NCI-H526 (cell line): ENCODE measurements at regions not wholly inside any gene's neighbourhood (a gene's known extent, or its start where the extent isn't known, plus 50 kb on each side); places are given as distances from the start of the nearest gene placed in this dataset.
"Not testable (repeated sequence)": the region's sequence is repeated elsewhere in the genome, so short reads cannot be mapped to it uniquely, and the experiment has no call there.

Source experiments
- DNase-seq, 2 experiments: peaks; one replicate each; lab custom pipeline; 2025; lab: John Stamatoyannopoulos, UW

- DNase-seq = peak in 1 of 2 experiments; percentile 13
These were observed 90.2 kb downstream of the ZNF467 start for GRCh38 chr7:149683181-149683580.

DNA sequence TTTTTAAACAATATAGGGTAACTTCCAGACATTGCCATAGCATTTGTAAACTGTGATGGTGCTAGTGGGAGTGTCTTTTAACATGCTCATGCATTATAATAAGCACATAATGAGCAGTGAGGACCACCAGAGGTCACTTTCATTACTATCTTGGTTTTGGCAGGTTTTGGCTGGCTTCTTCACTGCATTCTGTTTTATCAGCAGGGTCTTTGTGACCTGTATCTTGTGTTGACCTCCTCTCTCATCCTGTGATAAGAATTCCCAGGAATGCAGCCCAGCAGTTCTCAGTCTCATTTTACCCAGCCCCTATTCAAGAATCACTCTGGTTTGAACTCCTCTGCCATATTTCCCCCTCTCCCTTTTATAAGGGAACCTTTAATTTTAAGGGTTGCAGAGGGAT lies 91.3 kb downstream of the ZNF467 start:
- DNase-seq = no peak

- no peak for DNase-seq
These were observed 92.1 kb downstream of the ZNF467 start for GRCh38 chr7:149681274-149681673.

GRCh38 chr7:149680331-149681025 lies 92.9 kb downstream of the ZNF467 start:
- DNase-seq = no peak

- DNase-seq = not testable (repeated sequence)
These were observed 98.5 kb downstream of the ZNF467 start for GRCh38 chr7:149674728-149675385.

DNA sequence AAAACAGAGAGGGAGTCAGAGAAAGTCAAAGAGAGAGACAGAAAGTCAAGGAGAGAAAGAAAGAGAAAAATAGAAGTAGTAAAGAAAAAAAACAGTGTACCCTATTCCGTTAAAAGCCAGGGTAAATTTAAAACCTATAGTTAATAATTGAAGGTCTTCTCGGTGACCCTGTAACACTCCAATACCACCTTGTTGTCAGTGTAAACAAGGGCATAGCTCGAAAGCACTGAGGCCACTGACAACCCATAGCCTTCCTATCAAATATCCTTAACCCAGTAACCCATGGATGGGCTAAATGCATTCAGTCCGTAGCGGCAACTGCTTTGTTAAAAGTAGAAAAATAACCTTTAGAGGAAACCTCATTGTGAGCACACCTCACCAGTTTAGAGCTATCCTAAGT lies 100.4 kb downstream of the ZNF467 start:
- no peak for DNase-seq

DNA sequence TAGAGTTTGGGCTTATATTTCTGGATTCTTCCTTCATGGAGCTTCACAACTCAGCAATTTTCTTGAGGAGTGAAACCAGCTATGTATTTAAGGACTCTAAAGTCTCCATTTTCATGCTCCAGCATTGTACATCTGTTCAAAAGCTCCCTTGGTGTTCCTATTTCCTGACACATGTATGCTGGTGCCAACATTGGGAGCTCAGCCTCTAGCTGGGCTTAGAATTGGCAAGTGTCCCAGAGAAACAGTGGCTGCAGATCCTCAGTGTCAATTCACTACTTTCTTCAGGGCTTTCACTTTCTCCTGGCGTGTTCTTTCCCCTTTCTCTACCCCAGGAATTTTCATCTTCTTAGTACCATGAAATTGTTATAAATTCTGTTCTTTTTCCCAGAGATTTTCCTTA lies 103.1 kb downstream of the ZNF467 start:
- DNase-seq = no peak

GRCh38 chr7:149669121-149669818 lies 104.1 kb downstream of the ZNF467 start:
- DNase-seq = peak in 1 of 2 experiments; percentile 34

DNA sequence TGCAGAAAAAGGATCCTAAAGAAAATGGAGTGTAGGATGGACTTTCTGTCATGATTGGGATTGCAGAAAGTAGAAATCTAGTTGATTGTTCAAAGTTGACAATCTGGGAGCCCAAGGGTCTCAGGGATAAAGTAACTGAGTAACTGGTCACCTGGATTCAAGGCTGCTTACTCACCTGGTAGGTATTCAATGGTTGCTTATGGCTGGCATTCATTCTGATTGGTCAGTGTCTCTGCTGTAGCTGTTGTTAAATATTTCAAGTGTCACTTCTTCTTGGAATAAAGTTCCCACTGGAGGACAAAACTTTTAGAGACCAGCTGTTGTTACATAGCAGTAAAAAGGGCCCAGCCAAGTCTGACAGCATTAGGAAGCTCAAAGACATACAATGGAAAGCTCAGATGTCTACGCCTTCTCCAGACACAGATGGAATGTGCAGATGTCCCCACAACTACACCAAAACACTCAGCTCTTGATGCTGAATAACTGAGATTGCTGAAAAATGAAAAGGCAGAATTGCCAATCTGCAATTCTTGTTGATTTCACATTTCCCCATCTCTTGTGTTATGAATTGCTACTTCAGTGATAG lies 106.9 kb downstream of the ZNF467 start:
- no peak for DNase-seq

DNA sequence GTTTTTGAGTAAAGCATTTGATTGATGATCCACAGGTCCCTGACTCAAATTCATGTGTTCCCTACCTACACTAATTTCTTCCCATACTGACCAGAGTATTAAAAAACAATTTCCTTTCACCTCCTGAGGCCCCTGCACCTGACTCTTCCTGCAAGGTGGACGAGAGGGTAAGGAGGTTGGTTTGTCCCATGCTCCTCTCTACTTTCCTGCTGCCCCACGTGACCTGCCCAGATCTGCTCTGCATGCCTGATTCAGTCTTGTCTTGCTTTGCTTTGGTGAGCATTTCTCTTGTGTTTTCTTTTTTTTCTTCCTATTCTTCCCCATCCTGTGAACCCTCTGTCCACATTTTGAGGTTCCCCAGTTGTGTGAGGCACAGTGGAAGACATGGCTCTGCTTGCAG lies 107.8 kb downstream of the ZNF467 start:
- not testable (repeated sequence) for DNase-seq

DNA sequence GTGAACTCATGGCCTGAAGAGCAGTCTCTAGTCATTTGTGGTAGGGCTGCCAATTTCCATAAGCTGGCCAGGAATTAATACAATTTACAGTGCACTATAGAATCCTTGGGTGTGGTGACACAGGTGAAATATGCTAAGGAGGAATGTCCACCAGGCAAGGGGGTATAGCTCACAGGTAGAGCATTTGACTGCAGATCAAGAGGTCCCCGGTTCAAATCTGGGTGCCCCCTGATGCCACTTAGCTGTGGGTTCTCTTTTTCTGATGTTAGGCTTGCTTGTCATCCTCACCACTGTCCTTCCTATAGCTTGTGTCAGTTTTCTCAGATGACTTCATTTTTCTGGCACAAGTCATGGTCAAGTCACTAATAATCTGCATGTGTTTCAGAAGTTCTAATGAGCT lies 108.7 kb downstream of the ZNF467 start:
- no peak for DNase-seq

DNA sequence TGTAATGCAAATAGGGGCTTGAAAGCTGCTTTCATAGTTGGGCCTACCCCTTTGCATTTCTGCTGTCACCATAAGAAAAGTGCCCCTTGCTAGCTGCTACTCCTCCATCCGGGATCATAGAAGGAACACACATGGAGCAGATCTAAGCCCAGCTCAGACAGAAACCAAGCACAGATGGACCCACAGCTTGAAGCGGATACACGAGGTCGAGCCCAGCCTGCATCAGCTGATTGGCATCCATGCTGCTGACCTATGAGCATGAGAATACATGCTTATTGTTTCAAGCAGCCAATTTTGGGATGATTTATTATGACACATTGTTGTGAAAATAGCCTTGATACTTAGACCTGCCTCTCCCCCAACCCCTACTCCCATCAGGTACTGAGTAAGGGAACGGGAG lies 109.2 kb downstream of the ZNF467 start:
- no peak for DNase-seq

GRCh38 chr7:149662591-149663095 lies 110.7 kb downstream of the ZNF467 start:
- DNase-seq = peak; percentile 48 to 81

DNA sequence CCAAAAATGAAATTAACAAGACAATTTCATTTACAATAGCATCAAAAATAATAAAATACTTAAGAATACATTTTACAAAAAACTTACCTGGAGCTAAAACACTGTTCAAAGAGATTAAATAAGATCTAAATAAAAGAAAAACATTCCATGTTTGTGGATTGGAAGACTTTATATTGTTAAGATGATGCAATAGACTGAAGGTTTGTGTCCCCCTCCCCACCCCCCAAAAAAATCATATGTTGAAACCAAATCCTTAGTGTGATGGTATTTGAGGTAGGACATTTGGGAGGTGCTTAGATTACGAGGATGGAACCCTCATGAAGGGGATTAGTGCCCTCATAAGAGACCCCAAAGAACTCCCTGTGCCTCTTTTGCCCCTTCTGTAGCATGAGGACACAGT lies 117.6 kb downstream of the ZNF467 start:
- DNase-seq = no peak

- DNase-seq = no peak
These were observed 118.8 kb downstream of the ZNF467 start for GRCh38 chr7:149654588-149654987.

DNA sequence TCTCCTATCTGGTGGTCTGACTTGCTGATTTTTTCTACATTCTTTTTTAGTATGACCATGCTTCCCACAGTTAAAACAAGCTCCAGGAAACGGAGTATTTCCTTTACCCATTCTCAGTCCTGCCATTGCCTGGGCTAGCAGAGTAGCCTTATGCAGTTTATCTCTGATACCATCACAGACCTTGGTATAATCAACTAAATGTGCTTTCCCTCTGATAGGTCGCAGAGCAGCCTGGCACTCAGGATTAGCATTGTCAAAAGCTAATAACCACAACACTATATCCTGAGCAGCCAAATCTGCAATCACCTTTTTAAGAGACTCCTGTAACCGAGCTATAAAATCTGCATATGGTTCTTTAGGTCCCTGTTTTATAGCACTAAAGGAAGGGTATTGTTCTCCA lies 123.2 kb downstream of the ZNF467 start:
- DNase-seq = not testable (repeated sequence)

DNA sequence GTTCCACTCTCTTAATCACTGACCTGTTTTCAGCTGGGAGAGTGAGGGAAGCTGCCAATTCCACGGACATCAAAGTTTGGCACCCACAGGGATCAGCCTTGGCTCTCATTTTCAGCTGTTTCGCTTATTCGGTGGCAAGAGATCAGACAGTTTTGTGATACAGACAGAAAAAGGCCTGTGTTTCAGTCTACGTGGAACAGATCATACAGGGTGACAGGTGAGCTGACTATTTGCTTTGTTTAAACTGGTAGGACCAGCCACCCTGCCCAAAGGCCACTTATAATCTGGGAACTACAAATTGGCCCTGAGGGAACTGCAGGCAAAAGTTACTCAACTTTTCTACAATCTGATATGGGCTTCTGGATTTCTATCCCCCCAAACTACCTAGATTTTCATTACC lies 128.6 kb downstream of the ZNF467 start:
- DNase-seq = no peak

DNA sequence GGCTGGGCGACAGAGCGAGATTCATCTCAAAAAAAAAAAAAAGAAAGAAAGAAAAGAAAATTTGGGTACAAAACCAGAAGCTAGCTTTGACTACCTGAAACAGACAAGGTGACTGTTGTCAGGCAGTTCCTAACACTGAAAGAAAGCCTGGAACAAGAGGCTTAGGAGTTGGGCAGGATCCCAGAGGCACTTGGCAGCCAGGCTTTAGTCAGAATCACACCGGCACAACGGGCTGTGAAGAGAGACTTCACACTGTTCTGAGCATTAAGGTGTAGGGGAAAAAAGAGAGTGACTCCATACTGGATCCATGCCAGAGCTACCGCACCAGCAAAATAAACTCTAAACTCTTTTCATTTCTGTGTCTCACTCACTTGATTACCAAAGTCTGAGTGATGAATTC lies 130.8 kb downstream of the ZNF467 start:
- no peak for DNase-seq

DNA sequence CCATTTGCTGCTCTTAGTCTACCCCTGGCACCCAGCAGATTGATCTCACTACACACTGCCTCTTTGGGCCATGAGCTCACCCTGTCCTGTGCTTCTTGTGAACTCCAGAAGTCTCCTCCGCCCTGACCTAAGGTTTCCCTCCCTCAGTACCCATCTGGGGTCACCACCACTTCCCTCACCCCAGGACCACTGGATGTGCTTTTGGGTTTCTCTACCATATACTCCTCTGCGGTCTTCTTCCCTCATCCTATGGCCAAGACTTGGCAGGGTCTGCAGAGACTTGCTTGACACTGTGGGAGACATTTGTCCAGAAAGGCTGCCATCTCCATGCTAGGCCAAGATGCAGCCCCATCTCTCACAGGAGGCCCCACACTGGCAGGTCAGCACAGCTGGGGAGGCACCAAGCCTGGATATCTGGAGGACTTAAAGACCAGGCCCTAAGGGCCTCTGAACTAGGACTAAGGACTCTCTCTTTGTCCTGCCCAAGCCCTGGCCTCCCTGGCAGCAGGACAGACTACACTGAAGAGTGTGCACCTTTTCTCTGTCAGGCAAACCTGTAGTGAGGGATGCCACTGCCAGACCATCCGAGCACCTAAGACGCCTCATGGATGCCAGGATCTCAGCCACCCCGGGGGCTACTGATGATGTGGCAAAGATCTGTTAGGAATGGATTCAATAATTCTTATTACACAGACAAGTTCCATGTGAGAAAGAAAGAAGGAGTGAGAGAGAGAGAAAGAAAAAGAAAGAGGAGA lies 134.6 kb downstream of the ZNF467 start:
- no peak for DNase-seq

DNA sequence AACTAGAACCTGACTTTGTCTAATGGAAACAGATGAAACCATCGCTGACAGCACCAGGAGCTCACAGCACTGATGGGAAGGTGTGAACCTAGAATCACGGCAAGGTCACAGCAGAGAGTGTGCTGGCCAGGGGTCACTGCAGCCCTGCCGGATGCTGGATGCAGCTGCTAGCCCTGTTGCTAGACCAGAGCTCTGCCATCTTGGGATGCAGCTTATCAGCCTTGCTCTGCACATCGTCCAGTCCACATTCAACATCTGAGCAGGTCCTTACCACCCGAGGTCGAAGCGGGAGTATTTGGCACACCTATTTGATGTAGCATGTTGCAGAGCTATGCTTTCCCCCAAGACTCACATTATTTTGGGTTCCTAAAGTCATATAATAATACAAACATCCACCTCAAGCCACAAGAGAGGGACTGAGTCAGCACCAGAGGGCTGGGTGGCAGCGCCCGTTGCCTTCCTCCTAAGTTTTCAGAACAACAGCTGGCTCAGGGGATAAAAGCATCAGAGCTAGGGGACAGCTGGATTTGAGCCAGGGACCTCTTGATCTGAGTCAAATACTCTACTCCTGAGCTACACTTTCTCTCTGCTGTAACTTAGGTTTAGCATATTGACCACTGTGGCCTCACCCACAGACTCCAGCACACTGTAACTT lies 135.3 kb downstream of the ZNF467 start:
- DNase-seq = no peak
